NCI-H2227 (cell line): ENCODE measurements at regions not wholly inside any gene's neighbourhood (a gene's known extent, or its start where the extent isn't known, plus 50 kb on each side); places are given as distances from the start of the nearest gene placed in this dataset.

ENCODE experiments used
- DNase-seq: peaks from one replicate; lab custom pipeline; 2025; ENCODE audit not compliant: unreplicated experiment; lab: John Stamatoyannopoulos, UW

- no peak for DNase-seq
Measured at GRCh38 chr9:130755377-130756007, 61.9 kb downstream of the EXOSC2 start.

GRCh38 chr9:130756037-130756436 is 62.5 kb downstream of the EXOSC2 start:
- DNase-seq, result no peak

DNA sequence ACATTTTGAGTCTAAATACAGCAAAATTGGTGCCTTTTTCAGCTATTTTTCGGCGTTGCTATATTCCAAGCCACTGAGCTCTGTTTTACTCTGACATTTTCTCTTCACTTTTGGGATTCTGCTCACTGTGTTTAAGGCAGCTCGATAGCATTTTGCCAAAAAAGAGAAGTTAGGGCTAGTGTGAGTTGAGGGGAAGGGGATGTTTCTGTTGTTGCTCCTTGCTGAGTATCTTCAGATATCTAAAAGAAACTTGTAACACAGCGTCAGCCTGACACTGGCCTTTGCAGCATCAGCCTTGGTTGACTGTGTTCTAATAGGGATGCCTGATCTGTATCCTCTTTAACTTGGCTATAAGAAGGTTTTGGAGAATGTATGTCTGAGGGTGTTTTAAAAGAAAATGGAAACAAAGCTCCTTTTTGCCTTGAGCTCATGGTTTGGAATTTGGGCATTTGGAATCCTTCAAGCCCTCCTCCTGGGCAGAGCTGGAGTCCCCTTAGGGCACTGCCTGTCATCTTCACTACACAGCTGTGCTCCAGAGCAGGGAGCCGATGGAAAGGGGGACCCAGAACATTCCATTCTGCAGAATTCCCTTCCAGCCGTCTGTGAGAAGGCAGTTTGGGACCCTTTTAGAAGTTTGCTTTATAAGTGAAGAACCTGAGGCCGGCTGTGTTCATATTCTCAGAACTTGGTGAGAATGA is 63.0 kb downstream of the EXOSC2 start:
- DNase-seq, result no peak

GRCh38 chr9:130759738-130760137 is 66.2 kb downstream of the EXOSC2 start:
- no peak for DNase-seq

- peak; percentile 22 for DNase-seq
Measured at GRCh38 chr9:130763331-130764171, 70.0 kb downstream of the EXOSC2 start.

DNA sequence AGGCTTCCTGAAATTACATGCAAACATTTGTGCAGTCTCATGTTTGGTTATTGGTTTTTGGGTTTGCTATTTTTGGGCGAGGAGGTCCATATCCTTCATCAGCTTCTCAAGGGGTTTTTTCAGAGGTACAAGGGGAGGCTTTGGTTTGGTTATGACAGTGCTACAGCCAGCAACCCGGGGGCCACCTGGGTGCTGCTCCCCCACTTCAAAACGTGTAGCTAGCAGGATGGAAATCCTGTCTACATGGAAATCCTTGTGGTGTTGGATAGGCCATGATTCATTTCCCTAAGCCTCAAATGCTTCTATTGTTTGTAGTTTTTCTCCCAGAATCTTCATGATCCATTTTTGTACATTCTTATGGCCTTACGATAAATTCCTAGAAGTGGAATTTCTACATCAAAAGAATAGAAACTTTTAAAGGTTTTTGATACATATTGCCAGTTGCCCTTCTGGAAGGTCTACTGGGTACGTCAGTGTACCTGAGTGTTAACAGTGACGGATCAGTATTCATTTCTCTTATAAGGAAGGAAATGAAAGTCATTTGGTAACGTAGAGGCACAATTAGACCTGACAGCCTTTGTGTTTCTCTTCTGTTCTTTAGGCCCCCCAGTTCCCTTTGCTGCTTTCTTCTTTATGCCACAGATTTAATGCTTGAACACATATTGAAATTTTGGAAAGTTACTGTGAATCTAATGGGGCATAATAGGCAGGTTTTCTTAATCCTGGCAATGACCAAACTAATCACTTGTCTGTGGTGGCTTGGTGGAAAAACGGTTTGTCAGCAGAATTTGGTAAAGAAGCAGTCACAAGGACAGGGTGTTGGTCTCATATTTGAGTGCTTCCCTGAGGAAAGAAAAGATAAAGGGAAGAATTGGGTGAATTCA is 69.7 kb upstream of the ABL1 start:
- no peak for DNase-seq

DNA sequence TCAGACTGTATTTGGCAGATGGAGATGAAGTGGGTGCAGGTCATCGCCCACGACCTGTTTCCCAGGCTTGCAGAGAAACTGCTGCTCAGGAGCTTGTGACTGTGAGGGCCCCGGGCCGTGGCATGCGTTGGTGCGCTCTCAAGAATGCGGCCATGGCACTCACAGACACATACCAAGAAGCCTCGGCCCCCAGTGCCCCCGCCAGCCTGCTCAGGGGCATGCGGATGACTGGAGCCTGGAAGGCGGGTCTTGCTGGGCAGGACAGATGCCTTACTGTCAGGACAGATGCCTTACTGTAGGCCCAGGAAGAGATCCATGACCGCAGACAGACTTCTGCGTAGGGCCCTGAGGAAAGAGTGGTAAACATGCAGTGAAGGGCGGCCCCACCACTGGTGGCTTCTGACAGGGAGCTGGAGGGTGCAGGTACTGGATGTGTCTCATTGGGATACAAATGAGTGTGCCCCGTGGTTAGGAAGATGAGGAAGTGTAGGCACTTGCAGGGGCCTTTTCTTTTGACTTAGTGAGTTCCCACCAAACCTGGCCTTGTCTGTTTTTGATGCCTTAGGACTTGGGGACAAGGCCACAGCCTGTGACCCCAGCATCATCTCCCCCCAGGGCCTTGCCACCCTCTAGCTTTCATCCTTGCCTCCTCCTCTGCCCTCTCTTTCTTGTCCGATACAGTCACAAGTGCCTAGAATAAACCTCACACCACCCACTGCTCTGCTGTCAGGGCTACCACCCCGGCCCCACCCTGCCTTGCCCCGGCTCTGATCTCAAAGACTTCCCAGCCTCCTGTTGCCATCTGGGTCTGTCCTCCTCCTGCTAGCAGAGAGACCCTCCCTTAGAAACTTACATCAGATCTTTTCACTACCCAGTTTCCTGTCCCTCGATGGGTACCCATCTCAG is 68.8 kb upstream of the ABL1 start:
- no peak for DNase-seq

DNA sequence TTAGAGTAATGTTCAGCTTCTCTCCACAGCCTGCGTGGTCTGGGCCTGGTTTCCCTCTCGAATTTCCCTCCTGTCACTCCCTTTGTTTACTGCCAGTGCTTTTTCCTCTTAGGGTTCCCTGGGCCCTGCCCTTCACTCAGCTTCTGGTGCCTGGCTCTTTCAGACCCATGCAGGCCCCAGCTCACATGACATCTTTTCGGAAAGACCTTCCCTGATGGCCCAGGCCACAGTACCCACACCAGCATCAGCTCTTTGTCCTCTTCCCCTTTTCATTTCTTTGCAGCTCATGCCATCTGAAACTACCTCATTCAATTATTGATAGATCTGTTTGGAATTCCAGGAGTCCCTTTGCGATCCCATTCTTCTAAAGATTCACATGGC is 68.1 kb upstream of the ABL1 start:
- DNase-seq, result no peak

- no peak for DNase-seq
Measured at GRCh38 chr9:130768265-130768664, 66.8 kb upstream of the ABL1 start.

- DNase-seq, result no peak
Measured at GRCh38 chr9:130768891-130769403, 66.1 kb upstream of the ABL1 start.

- DNase-seq, result no peak
Measured at GRCh38 chr9:130770093-130770492, 65.0 kb upstream of the ABL1 start.

DNA sequence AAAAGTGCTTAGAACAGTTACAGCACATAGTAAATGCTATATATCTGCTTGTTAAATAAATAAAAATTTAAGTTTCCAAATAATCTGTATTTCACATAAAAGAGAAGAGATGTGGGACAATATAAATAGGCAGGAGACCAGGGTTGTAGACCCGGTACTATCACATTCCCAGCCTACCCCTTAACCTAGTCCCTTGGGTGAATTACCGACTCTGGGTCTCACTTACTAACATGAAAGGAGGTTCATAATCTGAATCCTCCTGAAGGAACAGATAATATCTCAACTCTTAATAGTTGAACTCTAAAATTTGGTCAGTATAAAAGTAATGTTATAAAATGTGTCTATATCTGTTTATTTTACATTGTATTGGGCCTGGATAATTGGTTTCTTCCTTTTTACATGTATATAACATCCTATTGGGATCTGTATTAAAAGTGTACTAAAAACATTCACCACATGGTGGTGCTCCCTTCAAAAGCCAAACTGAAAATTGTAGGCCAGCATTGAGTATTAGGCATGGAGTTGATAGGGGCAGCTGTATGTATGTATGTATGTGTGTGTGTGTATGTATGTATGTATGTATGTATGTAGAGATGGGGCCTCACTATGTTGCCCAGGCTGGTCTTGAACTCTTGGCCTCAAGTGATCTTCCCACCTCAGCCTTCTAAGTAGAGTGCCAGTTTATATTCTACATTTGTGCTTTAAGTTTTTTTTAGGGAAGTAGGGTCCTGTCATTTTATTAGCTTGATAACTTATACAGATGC is 64.2 kb upstream of the ABL1 start:
- peak; percentile 61 for DNase-seq

DNA sequence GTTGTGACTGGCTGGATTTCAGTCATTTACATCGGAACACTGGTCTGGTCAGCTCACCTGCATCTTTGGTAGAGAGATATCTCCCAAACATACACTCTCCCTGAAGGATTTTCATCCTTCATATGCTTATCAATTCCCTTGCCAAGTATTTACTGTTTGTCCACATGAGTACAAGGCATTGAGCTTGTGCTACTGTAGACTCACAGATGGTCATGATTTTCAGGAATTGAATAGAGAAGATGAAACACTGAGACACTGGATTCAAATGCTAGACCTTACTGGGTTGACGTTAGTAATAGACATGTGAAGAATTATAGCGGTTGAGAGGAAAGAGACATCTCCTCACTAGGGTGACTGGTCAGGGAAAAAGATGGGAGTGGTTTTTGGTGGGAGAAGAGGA is 62.9 kb upstream of the ABL1 start:
- DNase-seq, result no peak

DNA sequence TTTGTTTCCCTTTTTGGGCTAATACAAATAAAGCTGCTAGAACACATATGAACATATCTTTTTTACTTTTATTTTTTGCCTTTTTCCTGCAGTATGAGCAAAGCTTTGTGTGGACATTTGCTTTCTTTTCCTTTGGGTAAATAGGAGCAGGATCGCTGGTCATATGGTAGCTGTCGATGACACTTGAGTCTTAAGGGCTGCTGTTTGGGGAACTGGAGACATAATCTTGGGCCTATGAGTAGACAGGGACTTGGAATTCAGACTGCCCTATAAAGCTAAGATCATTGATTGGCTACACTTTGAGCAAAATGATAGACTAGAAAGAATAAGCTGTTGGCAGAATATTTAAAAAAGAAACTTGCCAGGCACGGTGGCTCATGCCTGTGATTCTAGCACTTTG is 60.9 kb upstream of the ABL1 start:
- no peak for DNase-seq

- DNase-seq, result no peak
Measured at GRCh38 chr9:130775336-130775991, 59.6 kb upstream of the ABL1 start.

- DNase-seq, result peak; percentile 15
Measured at GRCh38 chr9:130779153-130779855, 55.8 kb upstream of the ABL1 start.

DNA sequence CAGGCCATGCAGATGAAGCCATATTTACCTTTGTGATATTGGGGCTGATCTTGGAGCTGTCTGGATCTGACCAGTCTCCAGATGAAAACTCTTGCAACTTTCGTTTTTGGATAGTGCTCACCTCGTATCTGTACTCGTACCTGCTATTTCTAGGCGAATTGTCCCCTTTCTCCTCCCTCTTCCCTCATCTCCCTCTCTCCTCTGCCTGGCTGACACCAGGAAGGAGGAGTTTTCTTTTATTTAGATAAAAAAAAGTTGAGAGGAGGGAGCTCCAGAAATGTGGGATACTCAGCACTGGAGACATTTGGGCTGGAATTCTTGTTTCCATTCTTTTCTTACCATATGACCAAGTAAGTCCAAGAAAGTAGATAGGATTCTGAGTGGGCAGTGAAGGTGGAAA is 54.6 kb upstream of the ABL1 start:
- DNase-seq, result no peak
